SK-N-SH (cell line): ENCODE measurements at regions not wholly inside any gene's neighbourhood (a gene's known extent, or its start where the extent isn't known, plus 50 kb on each side); places are given as distances from the start of the nearest gene placed in this dataset.

Experiments
- CTCF ChIA-PET: fragments of 300-600, 350-600 bp; formaldehyde crosslinking; extraction: SDS; loops from one replicate; lab custom pipeline; 2021; lab: Yijun Ruan, JAX
- POLR2A ChIA-PET: fragments of 350-600 bp; sonication (Branson Sonifier 250); formaldehyde crosslinking; extraction: SDS; loops from one replicate; lab custom pipeline; 2020; ENCODE audit warnings: antibody characterized with exemption, inconsistent platforms; lab: Yijun Ruan, JAX
- DNase-seq: peaks from one replicate; pipeline ENCODE4 v3.0.0; 2012
- H2AFZ ChIP-seq: fragments of 200-600 bp; sonication (generic); 2 replicates; pipeline ENCODE4 v1.8.1; 2016; ENCODE audit warnings: antibody characterized with exemption, mild to moderate bottlenecking, low read depth
- H3F3A ChIP-seq: fragments of 200-600 bp; sonication (generic); replicated peaks from 2 replicates; pipeline ENCODE3; 2016; ENCODE audit warnings: antibody characterized with exemption, mild to moderate bottlenecking; ENCODE audit not compliant: insufficient read depth
- H3K27ac ChIP-seq, 2 experiments: fragments of 200-500 bp in 1 of 2; fragments of 200-600 bp in 1 of 2; sonication (Bioruptor generic) in 1 of 2; sonication (generic), shearing (Covaris generic) in 1 of 2; 2 replicates each; pipeline versions ENCODE4 v1.5.1 to v1.6.1; 2014 to 2016; ENCODE audit warnings: low read depth in 2 of 2, inconsistent platforms in 1 of 2, low read length in 1 of 2, mild to moderate bottlenecking in 1 of 2, mixed read lengths in 1 of 2
- H3K27me3 ChIP-seq: fragments of 200-600 bp; sonication (generic), shearing (Covaris generic); 2 replicates; pipeline ENCODE4 v1.6.1; 2016; ENCODE audit warnings: mixed run types; ENCODE audit not compliant: insufficient read depth
- H3K36me3 ChIP-seq, 2 experiments: fragments of 200-500 bp in 1 of 2; fragments of 200-600 bp in 1 of 2; sonication (Bioruptor generic) in 1 of 2; sonication (generic) in 1 of 2; replicated peaks in 1 of 2; 2 replicates each; pipeline versions ENCODE3 to v1.5.1; 2014 to 2016; ENCODE audit warnings: low read length in 1 of 2, mild to moderate bottlenecking in 1 of 2; ENCODE audit not compliant: insufficient read depth in 2 of 2, control insufficient read depth in 1 of 2
- H3K4me1 ChIP-seq, 2 experiments: fragments of 200-500 bp in 1 of 2; fragments of 200-600 bp in 1 of 2; sonication (Bioruptor generic) in 1 of 2; sonication (generic), shearing (Covaris generic) in 1 of 2; 2 replicates each; pipeline versions ENCODE4 v1.5.1 to v1.6.1; 2014 to 2016; ENCODE audit warnings: low read depth in 1 of 2, low read length in 1 of 2, mixed run types in 1 of 2; ENCODE audit not compliant: insufficient read depth in 2 of 2, control insufficient read depth in 1 of 2
- H3K4me2 ChIP-seq: fragments of 200-600 bp; sonication (generic), shearing (Covaris generic); 2 replicates; pipeline ENCODE4 v1.6.1; 2017; ENCODE audit warnings: mixed run types
- H3K4me3 ChIP-seq, 2 experiments: fragments of 200-500 bp in 1 of 2; fragments of 200-600 bp in 1 of 2; sonication (Bioruptor generic) in 1 of 2; sonication (generic), shearing (Covaris generic) in 1 of 2; 2 replicates each; pipeline versions ENCODE4 v1.5.1 to v1.8.1; 2014 to 2016; ENCODE audit warnings: low read depth in 2 of 2, inconsistent platforms in 1 of 2, low read length in 1 of 2, mild to moderate bottlenecking in 1 of 2, mixed read lengths in 1 of 2, moderate library complexity in 1 of 2
- H3K79me2 ChIP-seq: fragments of 200-600 bp; sonication (generic); 2 replicates; pipeline ENCODE4 v1.8.1; 2017; ENCODE audit warnings: mild to moderate bottlenecking; ENCODE audit not compliant: insufficient read depth
- H3K9ac ChIP-seq: fragments of 200-600 bp; sonication (generic); 2 replicates; pipeline ENCODE4 v1.6.1; 2017; ENCODE audit warnings: mixed run types
- H3K9me2 ChIP-seq: fragments of 200-600 bp; sonication (generic); 2 replicates; pipeline ENCODE4 v1.6.1; 2017; ENCODE audit warnings: mixed run types
- H3K9me3 ChIP-seq: fragments of 200-600 bp; sonication (generic); 2 replicates; pipeline ENCODE4 v1.6.1; 2017; ENCODE audit warnings: mixed run types, mild to moderate bottlenecking, moderate library complexity
- H4K20me1 ChIP-seq: fragments of 200-600 bp; sonication (generic); 2 replicates; pipeline ENCODE4 v1.6.1; 2017; ENCODE audit warnings: mild to moderate bottlenecking, mixed run types; ENCODE audit not compliant: insufficient read depth
- ELF1 ChIP-seq: IDR thresholded peaks from 2 replicates; pipeline ENCODE4 v1.4.0; 2012
- FOSL2 ChIP-seq: IDR thresholded peaks from 2 replicates; pipeline ENCODE4 v1.4.0; 2012; ENCODE audit warnings: low read depth, mild to moderate bottlenecking, moderate library complexity, borderline replicate concordance
- FOXJ3 ChIP-seq: sonication (generic); formaldehyde crosslinking; IDR thresholded peaks from 2 replicates; pipeline ENCODE4 v1.5.1; 2020; ENCODE audit warnings: mild to moderate bottlenecking, missing genetic modification reagents
- GABPA ChIP-seq: IDR thresholded peaks from 2 replicates; pipeline ENCODE4 v1.4.0; 2012; ENCODE audit warnings: low read depth, mild to moderate bottlenecking
- GATA2 ChIP-seq: sonication (generic); formaldehyde crosslinking; IDR thresholded peaks from 2 replicates; pipeline ENCODE4 v1.5.0; 2020; ENCODE audit warnings: mild to moderate bottlenecking, missing genetic modification reagents
- MEF2A ChIP-seq: IDR thresholded peaks from 2 replicates; pipeline ENCODE4 v1.4.0; 2012; ENCODE audit warnings: low read depth, borderline replicate concordance
- NRF1 ChIP-seq: IDR thresholded peaks from 2 replicates; pipeline ENCODE4 v1.6.1; 2012; ENCODE audit warnings: low read depth, mild to moderate bottlenecking, low read length
- RAD21 ChIP-seq: IDR thresholded peaks from 2 replicates; pipeline ENCODE4 v1.6.1; 2012; ENCODE audit warnings: mild to moderate bottlenecking, low read length
- RCOR1 ChIP-seq: fragments of 150-350 bp; IDR thresholded peaks from 2 replicates; pipeline ENCODE4 v1.6.1; 2017; ENCODE audit warnings: antibody characterized with exemption, low read length
- RFX5 ChIP-seq: IDR thresholded peaks from 2 replicates; pipeline ENCODE4 v1.6.1; 2012; ENCODE audit warnings: mild to moderate bottlenecking, improper control_type of control experiment, low read length
- SMC3 ChIP-seq: IDR thresholded peaks from 2 replicates; pipeline ENCODE4 v1.6.1; 2012; ENCODE audit warnings: low read depth, low read length, improper control_type of control experiment
- TCF12 ChIP-seq: IDR thresholded peaks from 2 replicates; pipeline ENCODE4 v1.4.0; 2012
- WGBS: methylation state at CpG from one replicate; pipeline ENCODE4 v1.1.6; 2017; ENCODE audit warnings: low lambda C conversion rate; 5-methylcytosine and 5-hydroxymethylcytosine counted together
- TF ChIP-seq, protein P1 (sequence below): fragments of 200-600 bp; sonication (generic); IDR thresholded peaks from 2 replicates; pipeline ENCODE4 v1.6.1; 2017; ENCODE audit warnings: antibody characterized with exemption, mild to moderate bottlenecking, moderate library complexity
- TF ChIP-seq, protein P2 (sequence below): IDR thresholded peaks from 2 replicates; pipeline ENCODE4 v1.4.0; 2012; ENCODE audit warnings: low read depth
- TF ChIP-seq, protein P3 (sequence below): IDR thresholded peaks from 2 replicates; pipeline ENCODE4 v1.4.0; 2012; ENCODE audit warnings: low read depth, borderline replicate concordance
- TF ChIP-seq, protein P4 (sequence below): IDR thresholded peaks from 2 replicates; pipeline ENCODE4; 2012

GRCh38 chr5:171617817-171618591 is 167.6 kb upstream of the SMIM23 start:
- no peak overlapping the region for H3K4me3 ChIP-seq
- CTCF ChIA-PET: interaction anchor here (1.2 kb wide), 1 partner anchor 12 kb away, joined by 5 read pairs; no protein-coding TSS in a partner anchor
- H3K27me3 ChIP-seq: peaks cover 8% of the 10 kb centered on the region; the same call in 1 of the 2 replicates

DNA sequence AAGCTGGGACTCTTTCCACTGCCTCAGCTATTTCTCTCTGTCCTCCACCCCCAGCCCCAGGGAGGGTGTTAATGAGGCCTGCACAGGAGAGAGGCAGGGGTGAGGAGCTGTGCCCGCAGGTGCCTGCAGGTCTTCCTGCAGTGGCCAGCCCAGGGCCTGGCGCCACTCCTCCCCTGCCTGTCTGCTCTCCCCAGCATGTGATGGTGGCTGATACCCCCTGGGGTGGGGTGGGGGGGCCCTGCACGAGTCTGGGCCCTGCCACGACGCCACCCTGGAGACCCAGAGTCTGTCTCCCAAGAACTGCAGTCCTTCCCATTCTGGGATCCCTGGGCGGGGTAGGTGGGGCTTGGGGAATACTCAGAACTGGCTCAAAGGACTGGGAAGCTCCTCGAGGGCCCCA is 166.4 kb upstream of the SMIM23 start:
- Histone ChIP-seq H3K9me3 (no peaks in the 10 kb centered on the region), H3K36me3 (no peaks in the 10 kb centered on the region), H3K4me1 (peaks cover 0 to 19% of the 10 kb centered on the region in 2 experiments; a peak in 1 of 4 replicates), H3K27ac (no peak overlapping the region), H3K9ac (no peak overlapping the region), H3K27me3 (peaks cover 8% of the 10 kb centered on the region; the same call in 1 of the 2 replicates), H3K9me2 (no peaks in the 10 kb centered on the region), H2AFZ (no peak overlapping the region), H4K20me1 (no peaks in the 10 kb centered on the region), H3K4me3 (no peak overlapping the region), H3F3A (no peaks in the 10 kb centered on the region), H3K79me2 (no peaks in the 10 kb centered on the region), H3K4me2 (no peak overlapping the region)
- TF ChIP-seq FOSL2 (no peak), ELF1 (no peak), RCOR1 (no peak), MEF2A (no peak), TCF12 (no peak), GABPA (no peak), RAD21 (no peak), GATA2 (CRISPR knock-in tag) (no peak)
- TF ChIP-seq, protein P1, sequence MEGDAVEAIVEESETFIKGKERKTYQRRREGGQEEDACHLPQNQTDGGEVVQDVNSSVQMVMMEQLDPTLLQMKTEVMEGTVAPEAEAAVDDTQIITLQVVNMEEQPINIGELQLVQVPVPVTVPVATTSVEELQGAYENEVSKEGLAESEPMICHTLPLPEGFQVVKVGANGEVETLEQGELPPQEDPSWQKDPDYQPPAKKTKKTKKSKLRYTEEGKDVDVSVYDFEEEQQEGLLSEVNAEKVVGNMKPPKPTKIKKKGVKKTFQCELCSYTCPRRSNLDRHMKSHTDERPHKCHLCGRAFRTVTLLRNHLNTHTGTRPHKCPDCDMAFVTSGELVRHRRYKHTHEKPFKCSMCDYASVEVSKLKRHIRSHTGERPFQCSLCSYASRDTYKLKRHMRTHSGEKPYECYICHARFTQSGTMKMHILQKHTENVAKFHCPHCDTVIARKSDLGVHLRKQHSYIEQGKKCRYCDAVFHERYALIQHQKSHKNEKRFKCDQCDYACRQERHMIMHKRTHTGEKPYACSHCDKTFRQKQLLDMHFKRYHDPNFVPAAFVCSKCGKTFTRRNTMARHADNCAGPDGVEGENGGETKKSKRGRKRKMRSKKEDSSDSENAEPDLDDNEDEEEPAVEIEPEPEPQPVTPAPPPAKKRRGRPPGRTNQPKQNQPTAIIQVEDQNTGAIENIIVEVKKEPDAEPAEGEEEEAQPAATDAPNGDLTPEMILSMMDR: no peak
- TF ChIP-seq, protein P2, sequence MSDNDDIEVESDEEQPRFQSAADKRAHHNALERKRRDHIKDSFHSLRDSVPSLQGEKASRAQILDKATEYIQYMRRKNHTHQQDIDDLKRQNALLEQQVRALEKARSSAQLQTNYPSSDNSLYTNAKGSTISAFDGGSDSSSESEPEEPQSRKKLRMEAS: no peak
- TF ChIP-seq, protein P3, sequence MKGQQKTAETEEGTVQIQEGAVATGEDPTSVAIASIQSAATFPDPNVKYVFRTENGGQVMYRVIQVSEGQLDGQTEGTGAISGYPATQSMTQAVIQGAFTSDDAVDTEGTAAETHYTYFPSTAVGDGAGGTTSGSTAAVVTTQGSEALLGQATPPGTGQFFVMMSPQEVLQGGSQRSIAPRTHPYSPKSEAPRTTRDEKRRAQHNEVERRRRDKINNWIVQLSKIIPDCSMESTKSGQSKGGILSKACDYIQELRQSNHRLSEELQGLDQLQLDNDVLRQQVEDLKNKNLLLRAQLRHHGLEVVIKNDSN: no peak
- TF ChIP-seq, protein P4, sequence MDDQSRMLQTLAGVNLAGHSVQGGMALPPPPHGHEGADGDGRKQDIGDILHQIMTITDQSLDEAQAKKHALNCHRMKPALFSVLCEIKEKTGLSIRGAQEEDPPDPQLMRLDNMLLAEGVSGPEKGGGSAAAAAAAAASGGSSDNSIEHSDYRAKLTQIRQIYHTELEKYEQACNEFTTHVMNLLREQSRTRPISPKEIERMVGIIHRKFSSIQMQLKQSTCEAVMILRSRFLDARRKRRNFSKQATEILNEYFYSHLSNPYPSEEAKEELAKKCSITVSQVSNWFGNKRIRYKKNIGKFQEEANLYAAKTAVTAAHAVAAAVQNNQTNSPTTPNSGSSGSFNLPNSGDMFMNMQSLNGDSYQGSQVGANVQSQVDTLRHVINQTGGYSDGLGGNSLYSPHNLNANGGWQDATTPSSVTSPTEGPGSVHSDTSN: no peak
- CTCF ChIA-PET: interaction anchor here (1.2 to 2.4 kb wide), 2 partner anchors 11 kb away, joined by 5 to 13 read pairs; no protein-coding TSS in a partner anchor
- WGBS: 68% methylated on average over 4 of the region's 7 CpGs
- POLR2A ChIA-PET: no interaction called here
- no peak for DNase-seq

More at GRCh38 chr5:171617817-171618591, 167.6 kb upstream of the SMIM23 start:
- H3K9ac ChIP-seq: no peak overlapping the region
- no peaks in the 10 kb centered on the region for H3K9me3 ChIP-seq
- no peak overlapping the region for H2AFZ ChIP-seq
- H3K36me3 ChIP-seq: no peaks in the 10 kb centered on the region
- H4K20me1 ChIP-seq: no peaks in the 10 kb centered on the region
- H3K4me1 ChIP-seq: peaks cover 0 to 19% of the 10 kb centered on the region in 2 experiments; a peak in 1 of 4 replicates
- TF ChIP-seq NRF1 (no peak), RFX5 (no peak), MEF2A (no peak), FOXJ3 (CRISPR knock-in tag) (no peak), FOSL2 (no peak), SMC3 (no peak)
- WGBS: 68% methylated on average over 13 of the region's 19 CpGs
- H3K9me2 ChIP-seq: no peaks in the 10 kb centered on the region
- no peaks in the 10 kb centered on the region for H3K79me2 ChIP-seq
- POLR2A ChIA-PET: no interaction called here
- H3K27ac ChIP-seq: no peak overlapping the region
- H3K4me2 ChIP-seq: no peak overlapping the region
- DNase-seq: no peak
- no peaks in the 10 kb centered on the region for H3F3A ChIP-seq
